Activated T-cell treated with anti-CD3 and anti-CD28 coated beads for 1 hour (primary cell): ENCODE measurements at regions not wholly inside any gene's neighbourhood (a gene's known extent, or its start where the extent isn't known, plus 50 kb on each side); places are given as distances from the start of the nearest gene placed in this dataset.
"Not testable (repeated sequence)": the region's sequence is repeated elsewhere in the genome, so short reads cannot be mapped to it uniquely, and the experiment has no call there.

Source experiments
- DNase-seq: peaks from one replicate; pipeline ENCODE4 v3.0.0-alpha.2; 2020; ENCODE audit warnings: low read depth

- DNase-seq, result no peak
Observed at GRCh38 chr14:55767286-55767685, 187.3 kb downstream of the KTN1 start.

- no peak for DNase-seq
Observed at GRCh38 chr14:55769877-55770276, 189.9 kb downstream of the KTN1 start.

- DNase-seq, result no peak
Observed at GRCh38 chr14:55771242-55771981, 191.4 kb downstream of the KTN1 start.

- DNase-seq, result no peak
Observed at GRCh38 chr14:55772486-55772885, 192.5 kb downstream of the KTN1 start.

GRCh38 chr14:55773312-55773711, 193.3 kb downstream of the KTN1 start:
- DNase-seq, result no peak

- no peak for DNase-seq
Observed at GRCh38 chr14:55773984-55774545, 194.1 kb downstream of the KTN1 start.

- DNase-seq, result no peak
Observed at GRCh38 chr14:55777877-55778276, 197.9 kb downstream of the KTN1 start.

- no peak for DNase-seq
Observed at GRCh38 chr14:55780156-55780946, 200.3 kb downstream of the KTN1 start.

- DNase-seq, result no peak
Observed at GRCh38 chr14:55781046-55781445, 201.0 kb downstream of the KTN1 start.

GRCh38 chr14:55782166-55782565, 202.2 kb downstream of the KTN1 start:
- no peak for DNase-seq

GRCh38 chr14:55789406-55789805, 209.4 kb downstream of the KTN1 start:
- no peak for DNase-seq

- no peak for DNase-seq
Observed at GRCh38 chr14:55794655-55795595, 214.9 kb downstream of the KTN1 start.

GRCh38 chr14:55796513-55796912, 216.5 kb downstream of the KTN1 start:
- not testable (repeated sequence) for DNase-seq

GRCh38 chr14:55798406-55798805, 218.4 kb downstream of the KTN1 start:
- no peak for DNase-seq

- no peak for DNase-seq
Observed at GRCh38 chr14:55799508-55800095, 219.6 kb downstream of the KTN1 start.

GRCh38 chr14:55800156-55800785, 220.3 kb downstream of the KTN1 start:
- no peak for DNase-seq

- DNase-seq, result no peak
Observed at GRCh38 chr14:55801121-55801520, 221.1 kb downstream of the KTN1 start.

- no peak for DNase-seq
Observed at GRCh38 chr14:55802986-55803872, 223.2 kb downstream of the KTN1 start.

- DNase-seq, result no peak
Observed at GRCh38 chr14:55803873-55804553, 224.0 kb downstream of the KTN1 start.
